ENCODE measurements at regions not wholly inside any gene's neighbourhood (a gene's known extent, or its start where the extent isn't known, plus 50 kb on each side); places are given as distances from the start of the nearest gene placed in this dataset.

DNA sequence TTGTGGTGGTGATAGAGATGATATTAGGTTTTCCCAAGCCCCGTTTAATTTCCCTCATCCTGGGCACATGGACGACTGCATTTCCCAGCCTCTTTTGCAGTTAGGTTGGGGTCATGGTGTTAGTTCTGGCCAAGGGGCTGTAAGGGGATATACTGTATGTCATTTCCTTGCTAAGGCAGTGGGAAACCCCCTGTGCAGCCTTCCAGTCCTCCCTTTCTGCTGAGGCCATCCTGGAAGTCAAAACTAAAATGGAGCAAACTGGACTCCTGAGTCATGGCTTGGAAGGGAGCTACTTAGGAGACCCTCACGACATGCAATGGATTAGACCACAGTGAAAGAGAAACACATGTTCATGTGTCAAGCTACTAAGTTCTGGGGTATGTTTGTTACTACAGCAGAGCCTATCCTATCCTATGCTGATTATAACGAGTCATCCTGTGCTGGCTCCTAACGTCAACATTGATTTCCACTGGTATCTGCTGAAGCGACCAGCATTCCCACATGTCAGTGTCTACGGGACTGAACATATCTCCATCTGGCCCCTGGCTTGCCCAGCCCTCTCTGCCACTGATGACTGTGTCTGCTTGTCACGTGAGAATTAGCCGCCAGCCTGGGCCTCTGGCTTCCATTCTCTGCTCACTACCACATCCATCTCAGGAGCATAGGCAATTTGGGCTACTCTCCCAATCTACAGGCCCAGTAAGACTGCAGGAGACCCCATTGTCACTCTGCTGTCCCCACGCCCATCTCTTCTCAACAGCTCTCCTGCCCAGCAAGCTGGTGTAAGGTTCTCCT, 85.6 kb upstream of the MEF2A start:
- no peaks in the 10 kb centered on the region for H3K9me2 ChIP-seq (replicated peaks; ENCODE audit: insufficient read depth, low read length)
- no peaks in the 10 kb centered on the region for H4K20me1 ChIP-seq (ENCODE audit: insufficient read depth, low read length)
- no peaks in the 10 kb centered on the region for H3K9me3 ChIP-seq (replicated peaks; ENCODE audit: insufficient read depth, low read length)
- H3K27ac ChIP-seq (ENCODE audit: low read length): no peak overlapping the region
- H3K79me2 ChIP-seq (ENCODE audit: low read length): no peaks in the 10 kb centered on the region
- H2AFZ ChIP-seq (ENCODE audit: low read length): no peak overlapping the region
- no peaks in the 10 kb centered on the region for H3F3A ChIP-seq (ENCODE audit: insufficient read depth, low read length)
- TF ChIP-seq, protein P1, sequence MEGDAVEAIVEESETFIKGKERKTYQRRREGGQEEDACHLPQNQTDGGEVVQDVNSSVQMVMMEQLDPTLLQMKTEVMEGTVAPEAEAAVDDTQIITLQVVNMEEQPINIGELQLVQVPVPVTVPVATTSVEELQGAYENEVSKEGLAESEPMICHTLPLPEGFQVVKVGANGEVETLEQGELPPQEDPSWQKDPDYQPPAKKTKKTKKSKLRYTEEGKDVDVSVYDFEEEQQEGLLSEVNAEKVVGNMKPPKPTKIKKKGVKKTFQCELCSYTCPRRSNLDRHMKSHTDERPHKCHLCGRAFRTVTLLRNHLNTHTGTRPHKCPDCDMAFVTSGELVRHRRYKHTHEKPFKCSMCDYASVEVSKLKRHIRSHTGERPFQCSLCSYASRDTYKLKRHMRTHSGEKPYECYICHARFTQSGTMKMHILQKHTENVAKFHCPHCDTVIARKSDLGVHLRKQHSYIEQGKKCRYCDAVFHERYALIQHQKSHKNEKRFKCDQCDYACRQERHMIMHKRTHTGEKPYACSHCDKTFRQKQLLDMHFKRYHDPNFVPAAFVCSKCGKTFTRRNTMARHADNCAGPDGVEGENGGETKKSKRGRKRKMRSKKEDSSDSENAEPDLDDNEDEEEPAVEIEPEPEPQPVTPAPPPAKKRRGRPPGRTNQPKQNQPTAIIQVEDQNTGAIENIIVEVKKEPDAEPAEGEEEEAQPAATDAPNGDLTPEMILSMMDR (IDR thresholded peaks at IDR 0.05; ENCODE audit: low read length): no peak
- TF ChIP-seq EZH2 (optimal IDR thresholded peaks at IDR 0.05; ENCODE audit: low read depth, low read length): no peak
- no peak for TF ChIP-seq EZH2phosphoT487 (IDR thresholded peaks at IDR 0.05; ENCODE audit: low read length)
- no peak overlapping the region for H3K4me2 ChIP-seq (ENCODE audit: low read depth, low read length)
- H3K27me3 ChIP-seq (replicated peaks; ENCODE audit: insufficient read depth, low read length): no peaks in the 10 kb centered on the region
- H3K4me3 ChIP-seq (ENCODE audit: low read length): no peak overlapping the region
- H3K36me3 ChIP-seq (replicated peaks; ENCODE audit: insufficient read depth, low read length): no peaks in the 10 kb centered on the region
- H3K4me1 ChIP-seq (ENCODE audit: low read length): no peaks in the 10 kb centered on the region
- no peak overlapping the region for H3K9ac ChIP-seq (ENCODE audit: low read length)
- no peak for DNase-seq

DNA sequence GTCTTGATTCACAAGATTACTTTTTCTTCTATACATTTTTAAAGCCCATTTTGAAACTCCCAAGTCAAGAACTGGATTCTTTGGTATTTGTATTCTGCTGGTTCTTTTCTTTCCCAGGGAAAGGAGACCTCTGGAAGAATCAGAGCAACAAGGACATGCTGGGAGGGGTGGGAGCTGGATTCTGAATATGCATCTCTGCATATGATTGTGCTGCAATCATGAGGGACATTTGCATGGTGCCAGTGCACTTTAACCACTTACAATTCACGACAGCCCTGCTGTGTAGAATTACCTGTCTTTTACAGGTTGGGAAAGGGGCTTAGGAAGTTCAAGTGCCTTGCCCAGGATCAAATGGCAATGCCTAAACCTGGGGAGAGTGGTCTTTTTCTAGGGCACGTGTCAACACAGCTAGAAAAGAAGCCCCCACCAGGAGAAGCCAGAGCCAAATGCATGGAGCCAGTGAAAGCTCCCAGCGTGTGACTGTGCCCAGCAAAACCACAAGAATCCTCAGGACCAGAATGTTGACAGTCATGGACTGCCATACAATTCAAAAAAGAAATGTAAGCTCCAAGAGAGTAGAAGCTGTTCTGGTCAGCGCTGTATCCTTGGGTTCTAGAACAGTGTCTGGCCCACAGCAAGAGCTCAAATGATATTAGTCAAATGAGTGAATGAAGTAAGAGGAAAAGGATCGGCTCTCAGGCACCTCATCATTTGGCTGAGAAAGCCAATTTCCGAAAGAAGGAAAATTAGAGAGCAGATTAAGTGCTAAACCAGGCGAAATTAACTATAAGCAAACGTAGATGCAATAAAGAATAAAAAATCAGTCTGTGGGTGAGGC, 84.5 kb upstream of the MEF2A start:
- Histone ChIP-seq H4K20me1 (ENCODE audit: insufficient read depth, low read length) (no peaks in the 10 kb centered on the region), H2AFZ (ENCODE audit: low read length) (no peak overlapping the region), H3K27me3 (replicated peaks; ENCODE audit: insufficient read depth, low read length) (no peaks in the 10 kb centered on the region), H3K4me1 (ENCODE audit: low read length) (no peaks in the 10 kb centered on the region), H3K4me3 (ENCODE audit: low read length) (no peak overlapping the region), H3K9ac (ENCODE audit: low read length) (no peak overlapping the region), H3K4me2 (ENCODE audit: low read depth, low read length) (no peak overlapping the region), H3K9me2 (replicated peaks; ENCODE audit: insufficient read depth, low read length) (no peaks in the 10 kb centered on the region), H3K79me2 (ENCODE audit: low read length) (no peaks in the 10 kb centered on the region), H3K27ac (ENCODE audit: low read length) (no peak overlapping the region), H3F3A (ENCODE audit: insufficient read depth, low read length) (no peaks in the 10 kb centered on the region), H3K36me3 (replicated peaks; ENCODE audit: insufficient read depth, low read length) (no peaks in the 10 kb centered on the region), H3K9me3 (replicated peaks; ENCODE audit: insufficient read depth, low read length) (no peaks in the 10 kb centered on the region)
- TF ChIP-seq EZH2 (optimal IDR thresholded peaks at IDR 0.05; ENCODE audit: low read depth, low read length) (no peak), EZH2phosphoT487 (IDR thresholded peaks at IDR 0.05; ENCODE audit: low read length) (no peak)
- TF ChIP-seq, protein P1 (IDR thresholded peaks at IDR 0.05; ENCODE audit: low read length): no peak
- no peak for DNase-seq

DNA sequence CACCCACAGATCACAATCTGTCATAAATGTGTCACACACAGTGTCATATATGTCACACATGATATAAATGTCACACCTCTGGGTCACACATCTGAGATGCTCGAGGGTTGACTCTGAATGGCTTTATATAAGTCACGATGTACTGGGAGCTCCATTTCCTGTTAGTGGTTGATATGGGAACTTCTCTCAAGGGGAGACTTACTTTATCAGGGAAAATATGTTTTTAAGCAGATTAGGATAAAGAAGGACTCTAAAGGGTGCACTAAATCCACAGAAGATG, 83.9 kb upstream of the MEF2A start:
- H2AFZ ChIP-seq (ENCODE audit: low read length): no peak overlapping the region
- H3K27me3 ChIP-seq (replicated peaks; ENCODE audit: insufficient read depth, low read length): no peaks in the 10 kb centered on the region

More for the DNA sequence above, 83.9 kb upstream of the MEF2A start:
- no peak overlapping the region for H3K4me2 ChIP-seq (ENCODE audit: low read depth, low read length)
- TF ChIP-seq, protein P1 (IDR thresholded peaks at IDR 0.05; ENCODE audit: low read length): no peak
- TF ChIP-seq EZH2 (optimal IDR thresholded peaks at IDR 0.05; ENCODE audit: low read depth, low read length) (no peak), EZH2phosphoT487 (IDR thresholded peaks at IDR 0.05; ENCODE audit: low read length) (no peak)
- H3F3A ChIP-seq (ENCODE audit: insufficient read depth, low read length): no peaks in the 10 kb centered on the region
- no peaks in the 10 kb centered on the region for H3K9me3 ChIP-seq (replicated peaks; ENCODE audit: insufficient read depth, low read length)
- H3K9ac ChIP-seq (ENCODE audit: low read length): no peak overlapping the region
- H3K4me3 ChIP-seq (ENCODE audit: low read length): no peak overlapping the region
- no peak for DNase-seq
- no peaks in the 10 kb centered on the region for H3K36me3 ChIP-seq (replicated peaks; ENCODE audit: insufficient read depth, low read length)
- H3K27ac ChIP-seq (ENCODE audit: low read length): no peak overlapping the region
- H3K9me2 ChIP-seq (replicated peaks; ENCODE audit: insufficient read depth, low read length): no peaks in the 10 kb centered on the region
- H4K20me1 ChIP-seq (ENCODE audit: insufficient read depth, low read length): no peaks in the 10 kb centered on the region
- no peaks in the 10 kb centered on the region for H3K79me2 ChIP-seq (ENCODE audit: low read length)
- H3K4me1 ChIP-seq (ENCODE audit: low read length): no peaks in the 10 kb centered on the region

Data from MM.1S (cell line).